IPS-NIHi11 (cell line): ENCODE measurements at regions not wholly inside any gene's neighbourhood (a gene's known extent, or its start where the extent isn't known, plus 50 kb on each side); places are given as distances from the start of the nearest gene placed in this dataset.

Source experiments
- DNase-seq: peaks from one replicate; pipeline ENCODE4 v3.0.0; 2012; ENCODE audit warnings: mixed read lengths, low spot score

- DNase-seq: no peak
Measured at GRCh38 chr14:34039428-34040047, 88.7 kb upstream of the EGLN3 start.

GRCh38 chr14:34038358-34039057 is 87.6 kb upstream of the EGLN3 start:
- DNase-seq: no peak

- DNase-seq: no peak
Measured at GRCh38 chr14:34036319-34036766, 85.5 kb upstream of the EGLN3 start.

- no peak for DNase-seq
Measured at GRCh38 chr14:34035934-34036250, 85.0 kb upstream of the EGLN3 start.

- no peak for DNase-seq
Measured at GRCh38 chr14:34035177-34035933, 84.5 kb upstream of the EGLN3 start.

- DNase-seq: no peak
Measured at GRCh38 chr14:34034447-34035176, 83.7 kb upstream of the EGLN3 start.

- DNase-seq: no peak
Measured at GRCh38 chr14:34032720-34033119, 81.8 kb upstream of the EGLN3 start.

GRCh38 chr14:34030864-34031263 is 80.0 kb upstream of the EGLN3 start:
- DNase-seq: no peak

- no peak for DNase-seq
Measured at GRCh38 chr14:34029921-34030334, 79.1 kb upstream of the EGLN3 start.

- DNase-seq: no peak
Measured at GRCh38 chr14:34027990-34028495, 77.2 kb upstream of the EGLN3 start.

- DNase-seq: no peak
Measured at GRCh38 chr14:34027130-34027989, 76.5 kb upstream of the EGLN3 start.

- no peak for DNase-seq
Measured at GRCh38 chr14:34025325-34026017, 74.6 kb upstream of the EGLN3 start.

- DNase-seq: no peak
Measured at GRCh38 chr14:34024768-34025144, 73.9 kb upstream of the EGLN3 start.

GRCh38 chr14:34023824-34024767 is 73.2 kb upstream of the EGLN3 start:
- DNase-seq: no peak

- no peak for DNase-seq
Measured at GRCh38 chr14:34021096-34021495, 70.2 kb upstream of the EGLN3 start.

GRCh38 chr14:34020014-34020413 is 69.1 kb upstream of the EGLN3 start:
- DNase-seq: no peak

- DNase-seq: no peak
Measured at GRCh38 chr14:34018564-34019244, 67.8 kb upstream of the EGLN3 start.

GRCh38 chr14:34018125-34018524 is 67.3 kb upstream of the EGLN3 start:
- DNase-seq: no peak

- no peak for DNase-seq
Measured at GRCh38 chr14:34015383-34015782, 64.5 kb upstream of the EGLN3 start.
